GM18861 (cell line): ENCODE measurements at regions not wholly inside any gene's neighbourhood (a gene's known extent, or its start where the extent isn't known, plus 50 kb on each side); places are given as distances from the start of the nearest gene placed in this dataset.

Experiments
- ATAC-seq: cut with Tn5 transposase; IDR thresholded peaks from one replicate; pipeline ENCODE4 v1.9.1; 2021; ENCODE audit not compliant: unreplicated experiment

DNA sequence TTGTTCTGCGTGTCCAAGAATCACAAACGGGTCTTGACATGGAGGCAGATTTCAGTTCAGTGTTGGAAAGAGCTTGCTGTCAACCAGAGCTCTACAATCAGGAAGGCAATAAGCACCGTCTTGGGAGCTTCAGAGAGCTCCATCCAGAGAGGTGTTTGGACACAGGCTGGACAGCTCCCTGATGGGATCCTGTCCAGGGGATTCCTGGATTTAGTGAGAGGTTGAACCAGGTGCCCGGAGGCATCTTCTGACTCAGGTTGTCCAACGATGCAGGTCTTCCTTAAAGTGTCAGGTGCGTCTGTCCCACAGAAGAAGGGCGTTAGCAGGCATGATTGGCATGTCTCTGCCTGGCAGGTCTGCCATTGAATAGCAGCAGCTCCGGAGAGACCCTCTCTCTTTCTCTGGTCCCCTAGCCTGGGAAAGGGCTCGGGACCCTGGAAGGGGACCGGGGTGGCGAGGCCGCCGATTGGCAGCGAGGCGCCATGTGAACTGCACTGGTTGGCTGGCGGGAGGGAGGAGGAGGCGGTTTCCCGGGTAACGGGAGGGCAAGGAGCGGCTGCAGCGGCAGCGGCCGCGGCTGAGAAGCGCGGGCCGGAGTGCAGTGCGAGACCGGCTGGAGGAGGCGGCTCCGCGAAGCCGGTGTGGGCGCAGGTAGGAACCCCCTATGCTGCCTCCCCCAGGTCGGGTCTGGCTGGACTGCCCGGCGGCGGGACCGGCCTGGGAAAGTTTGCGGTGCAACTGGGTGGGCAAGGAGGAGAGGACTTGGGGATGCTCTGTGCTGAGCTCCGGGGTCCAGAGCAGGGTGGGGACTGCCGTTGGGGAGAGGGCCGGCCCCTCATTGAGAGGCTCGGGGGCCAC is 104.1 kb upstream of the E2F8 start:
- no peak for ATAC-seq

DNA sequence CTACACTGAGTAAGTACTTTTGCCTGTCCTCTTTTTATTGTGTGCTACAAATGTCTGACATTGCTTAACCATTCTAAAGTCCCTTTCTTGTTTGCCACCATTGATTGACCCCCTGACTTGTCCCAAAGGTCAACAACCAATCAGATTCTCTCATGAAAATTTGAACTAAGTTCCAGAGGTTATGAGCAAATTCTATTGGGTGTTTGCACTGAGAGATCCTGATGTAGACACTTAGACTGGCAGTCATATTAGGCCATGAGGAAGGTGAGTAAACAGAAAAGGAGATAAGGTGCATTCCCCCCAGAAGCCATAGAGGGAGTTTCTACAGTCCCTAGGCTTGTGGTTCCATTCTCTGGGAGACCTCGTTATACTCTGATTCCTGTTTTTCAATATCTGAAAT is 101.3 kb upstream of the E2F8 start:
- no peak for ATAC-seq

DNA sequence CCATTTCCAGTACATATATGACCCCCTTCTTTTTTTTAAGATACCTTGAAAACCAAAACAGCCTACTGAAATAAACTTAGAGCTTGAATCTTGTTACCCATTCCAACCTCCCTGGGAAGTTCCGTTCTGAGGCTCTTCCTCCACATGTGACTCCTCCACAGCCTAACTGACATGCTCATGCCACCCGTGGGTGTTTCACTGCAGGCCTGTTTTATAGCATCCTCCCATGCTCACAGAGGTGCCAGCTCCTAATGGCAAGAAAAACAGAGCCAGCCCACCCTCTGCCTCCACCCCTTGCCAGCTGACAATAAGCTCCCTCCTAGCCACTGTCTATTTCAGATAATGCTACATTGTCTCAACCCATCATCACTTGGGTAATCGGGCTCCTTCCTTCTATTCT is 97.6 kb upstream of the E2F8 start:
- ATAC-seq = no peak

- ATAC-seq = no peak
Measured at GRCh38 chr11:19337779-19338178, 97.0 kb upstream of the E2F8 start.

- ATAC-seq = no peak
Measured at GRCh38 chr11:19336331-19336730, 95.6 kb upstream of the E2F8 start.

- no peak for ATAC-seq
Measured at GRCh38 chr11:19332476-19332875, 91.7 kb upstream of the E2F8 start.

GRCh38 chr11:19330416-19330815 is 89.7 kb upstream of the E2F8 start:
- ATAC-seq = no peak

GRCh38 chr11:19329970-19330369 is 89.2 kb upstream of the E2F8 start:
- no peak for ATAC-seq

GRCh38 chr11:19328586-19329311 is 88.0 kb upstream of the E2F8 start:
- no peak for ATAC-seq

GRCh38 chr11:19327280-19327679 is 86.5 kb upstream of the E2F8 start:
- no peak for ATAC-seq

- ATAC-seq = no peak
Measured at GRCh38 chr11:19326499-19326898, 85.8 kb upstream of the E2F8 start.

DNA sequence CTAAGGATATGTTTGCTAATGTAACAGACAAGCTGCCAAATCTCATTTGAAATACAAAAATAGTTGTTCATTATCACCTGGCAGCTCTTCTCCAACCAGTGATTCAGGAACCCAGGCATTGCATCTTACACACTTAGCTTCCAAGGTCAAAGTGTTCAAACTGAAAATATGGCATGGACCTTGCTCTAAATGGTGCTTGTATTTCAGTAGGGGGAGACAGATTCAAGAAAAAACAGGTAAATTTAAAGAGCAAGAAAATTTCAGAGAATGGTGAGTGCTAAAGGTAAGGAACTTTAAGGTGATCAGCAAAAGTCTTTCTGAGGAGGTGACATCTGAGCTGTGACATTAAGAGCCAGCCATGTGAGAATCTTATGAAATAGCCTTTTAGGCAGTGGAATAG is 82.8 kb upstream of the E2F8 start:
- no peak for ATAC-seq

- ATAC-seq = no peak
Measured at GRCh38 chr11:19321351-19321750, 80.6 kb upstream of the E2F8 start.

GRCh38 chr11:19320827-19321226 is 80.1 kb upstream of the E2F8 start:
- no peak for ATAC-seq

DNA sequence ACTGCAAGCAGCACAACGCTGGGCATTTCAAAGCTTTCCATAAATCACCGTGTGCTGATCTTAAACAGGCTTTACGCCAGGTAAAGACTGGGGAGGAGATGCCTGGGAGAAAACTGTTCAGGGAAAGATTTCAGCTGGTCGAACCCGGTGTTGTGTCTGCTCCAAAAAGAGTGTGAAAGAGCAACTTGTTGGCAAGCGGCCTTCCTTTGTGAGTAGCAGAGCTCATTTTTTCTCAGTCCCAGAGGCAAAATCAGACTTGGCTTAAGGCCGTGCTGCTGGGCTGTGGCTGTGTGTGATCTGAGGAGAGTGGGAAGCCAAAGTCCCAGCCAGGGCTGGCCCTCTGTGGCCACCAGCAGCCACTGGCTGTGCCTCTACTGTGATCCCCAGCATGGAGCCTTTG is 75.7 kb upstream of the E2F8 start:
- ATAC-seq = no peak

- ATAC-seq = no peak
Measured at GRCh38 chr11:19315511-19315910, 74.8 kb upstream of the E2F8 start.

DNA sequence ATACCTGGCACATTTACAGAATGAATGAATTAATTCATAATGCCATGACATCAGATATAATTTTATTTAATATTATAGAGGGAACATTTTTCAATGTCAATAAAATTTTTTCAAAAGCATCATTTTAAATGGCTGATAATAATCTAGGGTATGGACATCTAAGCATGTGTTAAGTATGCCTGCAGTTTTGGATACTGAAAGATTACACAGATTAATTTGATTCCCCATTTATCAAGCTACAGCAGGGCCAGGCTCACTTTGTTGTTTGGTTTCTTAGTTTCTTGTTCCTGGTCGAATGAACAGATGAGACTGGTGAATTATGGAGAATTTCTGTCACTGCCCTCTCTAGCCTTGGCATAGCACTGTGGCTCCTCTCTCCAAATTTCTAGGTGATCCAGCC is 72.4 kb upstream of the E2F8 start:
- ATAC-seq = no peak

- no peak for ATAC-seq
Measured at GRCh38 chr11:19311308-19312030, 70.7 kb upstream of the E2F8 start.

- no peak for ATAC-seq
Measured at GRCh38 chr11:19307498-19307897, 66.8 kb upstream of the E2F8 start.

- ATAC-seq = no peak
Measured at GRCh38 chr11:19306179-19306944, 65.6 kb upstream of the E2F8 start.

DNA sequence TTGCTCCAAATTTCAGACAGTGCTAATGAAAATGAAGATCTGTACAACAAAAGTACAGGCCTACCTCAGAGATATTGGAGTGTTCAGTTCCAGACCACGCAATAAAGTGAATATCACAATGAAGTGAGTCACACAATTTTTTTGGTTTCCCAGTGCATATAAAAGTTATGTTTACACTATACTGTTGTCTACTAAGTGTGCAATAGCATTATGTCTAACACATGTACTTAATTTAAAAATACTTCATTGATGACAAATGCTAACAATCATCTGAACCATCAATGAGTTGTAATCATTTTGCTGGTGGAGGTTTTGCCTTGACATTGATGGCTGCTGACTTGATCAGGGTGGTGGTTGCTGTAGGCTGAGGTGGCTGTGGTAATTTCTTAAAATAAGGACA is 60.6 kb upstream of the E2F8 start:
- ATAC-seq = no peak
